Stimulated activated CD4-positive, alpha-beta T cell treated with anti-CD3 and anti-CD28 coated beads, Interleukin-1b, Interleukin-23, amount 100 ng/mL, for 1 hour (primary cell): ENCODE measurements at regions not wholly inside any gene's neighbourhood (a gene's known extent, or its start where the extent isn't known, plus 50 kb on each side); places are given as distances from the start of the nearest gene placed in this dataset.
"Not testable (repeated sequence)": the region's sequence is repeated elsewhere in the genome, so short reads cannot be mapped to it uniquely, and the experiment has no call there.

ENCODE experiments used
- DNase-seq, 2 donors: peaks; one replicate each; pipeline ENCODE4 v3.0.0-alpha.2; 2020; ENCODE audit warnings: low read depth in 2 of 2

- no peak for DNase-seq
Observed at GRCh38 chr6:137545073-137545472, 50.9 kb upstream of the OLIG3 start.

GRCh38 chr6:137547186-137547585 is 53.0 kb upstream of the OLIG3 start:
- no peak for DNase-seq

GRCh38 chr6:137547601-137548000 is 53.4 kb upstream of the OLIG3 start:
- DNase-seq, result no peak

- DNase-seq, result no peak
Observed at GRCh38 chr6:137549106-137549505, 54.9 kb upstream of the OLIG3 start.

GRCh38 chr6:137550535-137550934 is 56.3 kb upstream of the OLIG3 start:
- no peak for DNase-seq

- DNase-seq, result no peak
Observed at GRCh38 chr6:137552146-137552545, 58.0 kb upstream of the OLIG3 start.

GRCh38 chr6:137552809-137553208 is 58.6 kb upstream of the OLIG3 start:
- DNase-seq, result no peak

GRCh38 chr6:137559521-137560183 is 65.5 kb upstream of the OLIG3 start:
- peak in 1 of 2 donors; percentile 8 for DNase-seq

GRCh38 chr6:137560184-137560563 is 66.0 kb upstream of the OLIG3 start:
- DNase-seq, result no peak

- DNase-seq, result no peak
Observed at GRCh38 chr6:137568067-137568466, 73.9 kb upstream of the OLIG3 start.

GRCh38 chr6:137570393-137570792 is 76.2 kb upstream of the OLIG3 start:
- DNase-seq, result no peak

- DNase-seq, result peak in 1 of 2 donors; percentile 39
Observed at GRCh38 chr6:137571854-137572253, 77.7 kb upstream of the OLIG3 start.

GRCh38 chr6:137573739-137574138 is 79.5 kb upstream of the OLIG3 start:
- no peak for DNase-seq

GRCh38 chr6:137579612-137580011 is 85.4 kb upstream of the OLIG3 start:
- DNase-seq, result no peak

- DNase-seq, result no peak
Observed at GRCh38 chr6:137581019-137581707, 87.0 kb upstream of the OLIG3 start.

GRCh38 chr6:137583519-137583918 is 89.3 kb upstream of the OLIG3 start:
- not testable (repeated sequence) for DNase-seq

- DNase-seq, result no peak
Observed at GRCh38 chr6:137588472-137588871, 94.3 kb upstream of the OLIG3 start.

GRCh38 chr6:137589067-137589848 is 95.1 kb upstream of the OLIG3 start:
- no peak for DNase-seq

GRCh38 chr6:137590684-137591083 is 96.5 kb upstream of the OLIG3 start:
- no peak for DNase-seq

- no peak for DNase-seq
Observed at GRCh38 chr6:137601471-137601870, 107.3 kb upstream of the OLIG3 start.

- DNase-seq, result no peak
Observed at GRCh38 chr6:137602313-137603197, 108.4 kb upstream of the OLIG3 start.

GRCh38 chr6:137610702-137611101 is 116.5 kb upstream of the OLIG3 start:
- no peak for DNase-seq
